NOMO-1 treated with dmso at 0.1 percent for 144 hours (cell line): ENCODE measurements at regions not wholly inside any gene's neighbourhood (a gene's known extent, or its start where the extent isn't known, plus 50 kb on each side); places are given as distances from the start of the nearest gene placed in this dataset.

ENCODE experiments used
- DNase-seq: peaks from one replicate; lab custom pipeline; 2025; ENCODE audit not compliant: unreplicated experiment; lab: John Stamatoyannopoulos, UW

- DNase-seq = no peak
These were observed 176.6 kb upstream of the GALNTL6 start for GRCh38 chr4:171636606-171637005.

- DNase-seq = no peak
These were observed 183.5 kb upstream of the GALNTL6 start for GRCh38 chr4:171629737-171630136.

DNA sequence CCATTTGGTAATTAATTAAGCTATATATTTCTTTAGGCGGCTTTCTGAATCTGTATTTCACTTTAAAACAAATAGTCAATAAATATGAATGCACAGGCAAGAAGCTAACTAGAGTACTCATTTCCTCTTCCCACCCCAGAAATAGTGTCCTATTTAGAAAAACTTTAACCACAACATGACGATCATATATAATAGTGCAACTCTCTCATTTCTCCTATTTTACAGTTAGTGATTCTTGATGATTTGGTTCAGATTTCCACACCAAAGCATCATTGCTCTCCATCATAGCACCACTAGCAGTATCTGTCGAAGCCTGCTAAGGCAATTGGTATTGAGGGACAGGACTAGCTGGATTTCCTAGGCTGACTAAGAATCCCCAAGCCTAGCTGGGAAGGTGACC, 184.0 kb upstream of the GALNTL6 start:
- DNase-seq = peak; percentile 12

GRCh38 chr4:171626554-171626953, 186.7 kb upstream of the GALNTL6 start:
- no peak for DNase-seq

DNA sequence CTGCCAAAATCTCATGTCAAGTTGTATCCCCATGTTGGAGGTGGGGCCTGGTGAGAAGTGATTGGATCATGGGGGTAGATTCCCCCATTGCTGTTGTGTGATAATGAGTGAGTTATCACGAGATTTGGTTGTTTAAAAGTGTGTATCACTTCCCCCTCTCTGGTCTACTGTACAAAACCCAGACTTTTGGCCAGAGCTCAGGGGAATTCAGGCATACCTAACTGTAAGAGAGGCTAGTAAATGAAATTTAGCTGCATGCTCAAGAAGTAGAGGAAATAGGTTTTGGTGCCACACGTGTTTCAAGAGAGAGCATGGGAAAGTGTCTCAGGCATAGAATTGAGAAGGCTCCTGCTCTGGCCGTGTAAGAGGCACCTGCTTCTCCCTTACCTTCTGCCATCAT, 190.5 kb upstream of the GALNTL6 start:
- DNase-seq = no peak

GRCh38 chr4:171621646-171622045, 191.6 kb upstream of the GALNTL6 start:
- DNase-seq = no peak

DNA sequence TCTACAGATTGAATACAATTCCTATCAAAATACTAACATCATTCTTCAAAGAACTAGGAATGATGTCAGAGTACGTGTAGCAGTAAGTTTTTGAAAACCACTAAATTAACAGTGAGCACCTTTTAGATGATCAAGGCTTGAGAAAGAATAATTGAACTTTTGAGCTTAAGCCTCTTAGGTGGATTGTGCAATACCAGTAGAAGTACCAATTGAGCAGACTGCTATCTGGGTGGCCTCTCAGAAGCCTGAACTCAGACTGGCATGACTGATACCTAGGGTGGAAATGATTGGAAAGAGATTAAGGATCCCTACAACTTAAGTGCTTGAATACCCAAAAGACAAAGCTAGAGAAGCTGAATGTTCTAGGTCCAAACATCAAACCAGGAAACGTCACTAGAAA, 200.3 kb upstream of the GALNTL6 start:
- DNase-seq = no peak

DNA sequence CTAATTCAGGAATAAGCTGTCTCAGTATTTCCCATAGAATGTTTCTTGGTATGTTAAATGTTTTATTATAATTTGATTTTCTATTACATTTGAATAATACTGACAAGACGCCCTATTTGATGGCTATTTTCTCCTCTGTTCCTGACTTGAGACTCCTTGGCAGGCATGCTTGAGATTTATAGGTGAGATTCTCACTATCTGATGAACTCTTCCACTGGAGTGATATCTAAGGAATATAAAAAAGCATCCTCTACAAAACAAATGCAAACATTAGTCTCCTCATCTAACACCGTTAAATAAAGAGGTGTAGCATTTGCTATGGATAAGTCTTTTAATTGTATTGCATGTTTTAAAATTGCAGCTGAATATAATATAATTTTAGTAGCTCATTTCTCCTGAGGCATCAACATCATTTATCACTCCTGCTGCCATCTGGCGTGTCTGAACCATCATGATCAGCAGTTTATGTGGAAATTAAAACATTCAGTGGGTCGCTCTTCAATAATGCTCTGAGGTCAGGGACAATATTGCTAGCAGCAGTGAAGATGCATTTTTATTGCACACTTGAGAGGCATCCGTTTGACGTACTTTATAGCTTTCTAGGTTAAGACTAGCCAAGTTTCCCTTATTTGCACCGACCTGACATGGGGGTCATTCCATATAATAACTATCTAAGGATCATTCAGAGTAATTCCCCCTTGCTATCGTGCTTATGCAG, 210.4 kb upstream of the GALNTL6 start:
- no peak for DNase-seq

DNA sequence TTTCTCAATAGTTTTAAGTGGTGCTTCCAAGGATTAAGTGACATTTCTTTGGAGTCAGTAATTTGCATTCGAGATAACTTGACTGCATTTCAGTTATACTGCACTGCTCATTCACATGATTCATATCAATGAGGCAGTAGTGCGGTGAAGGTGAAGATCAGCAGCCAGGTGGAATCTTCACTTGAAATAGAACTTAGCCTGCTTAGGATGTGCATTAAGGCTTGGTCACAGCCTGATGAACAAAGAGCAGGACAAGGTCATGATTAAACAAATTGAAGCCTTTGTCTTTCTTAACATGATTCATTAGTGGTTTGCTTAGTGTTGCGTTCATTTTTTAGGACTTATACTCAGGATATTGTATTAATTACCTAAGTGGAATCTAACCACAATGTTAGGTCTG, 212.1 kb upstream of the GALNTL6 start:
- DNase-seq = no peak

DNA sequence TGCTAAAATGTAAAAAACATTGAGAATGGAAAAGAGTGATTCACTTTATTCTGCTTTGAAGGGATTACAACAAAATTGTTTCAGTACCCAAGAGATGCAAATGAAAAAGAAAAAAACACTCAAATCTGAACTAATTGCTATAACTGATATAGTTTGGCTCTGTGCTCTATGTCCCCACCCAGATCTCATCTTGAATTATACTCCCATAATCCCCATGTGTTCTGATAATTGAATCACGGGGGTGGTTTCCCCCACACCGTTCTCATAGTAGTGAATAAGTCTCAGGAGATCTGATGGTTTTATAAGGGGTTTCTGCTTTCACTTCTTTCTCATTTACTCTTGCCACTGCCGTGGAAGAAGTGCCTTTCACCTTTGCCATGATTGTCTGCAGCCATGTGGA, 213.6 kb upstream of the GALNTL6 start:
- DNase-seq = no peak

DNA sequence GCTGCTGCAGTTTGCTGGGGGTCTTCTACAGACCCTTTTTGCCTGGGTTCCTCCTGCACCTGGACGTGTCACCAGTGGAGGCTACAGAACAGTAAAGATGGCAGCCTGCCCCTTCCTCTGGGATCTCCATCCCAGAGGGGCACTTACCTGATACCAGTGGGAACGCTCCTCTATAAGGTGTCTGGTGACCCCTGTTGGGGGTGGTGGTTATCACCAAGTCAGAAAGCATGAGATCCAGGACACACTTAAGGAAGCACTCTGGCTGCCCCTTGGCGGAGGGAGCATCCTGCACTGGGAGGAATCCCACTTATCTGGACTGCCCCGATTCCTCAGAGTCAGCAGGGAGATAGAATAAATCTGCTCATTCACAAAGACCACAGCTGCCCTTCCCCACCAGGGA, 218.9 kb upstream of the GALNTL6 start:
- DNase-seq = no peak

GRCh38 chr4:171590716-171591115, 222.5 kb upstream of the GALNTL6 start:
- DNase-seq = no peak

- DNase-seq = no peak
These were observed 224.4 kb upstream of the GALNTL6 start for GRCh38 chr4:171588764-171589163.

DNA sequence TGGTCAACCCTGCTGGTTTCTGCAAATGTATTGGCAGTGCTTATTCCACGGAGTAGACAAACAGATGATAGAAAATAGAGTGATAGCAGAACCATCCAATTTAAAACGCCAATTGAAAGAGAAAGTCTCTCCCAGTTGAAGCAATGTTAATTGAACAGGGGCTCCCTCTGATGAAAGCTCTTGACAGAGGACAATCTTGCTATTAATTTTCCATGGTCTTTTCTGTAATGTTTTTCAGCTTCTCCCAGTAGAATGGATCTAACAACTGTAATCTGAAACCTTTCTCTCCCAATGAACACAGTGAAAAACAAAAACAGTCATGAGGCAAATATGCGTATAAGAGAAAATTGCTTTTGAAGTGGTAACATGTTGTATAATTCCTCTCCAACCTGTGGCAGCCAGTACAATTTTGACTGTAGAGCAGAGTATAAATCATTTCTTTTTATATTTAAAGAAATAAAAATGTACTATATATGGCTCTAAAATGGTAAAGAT, 225.1 kb upstream of the GALNTL6 start:
- no peak for DNase-seq

DNA sequence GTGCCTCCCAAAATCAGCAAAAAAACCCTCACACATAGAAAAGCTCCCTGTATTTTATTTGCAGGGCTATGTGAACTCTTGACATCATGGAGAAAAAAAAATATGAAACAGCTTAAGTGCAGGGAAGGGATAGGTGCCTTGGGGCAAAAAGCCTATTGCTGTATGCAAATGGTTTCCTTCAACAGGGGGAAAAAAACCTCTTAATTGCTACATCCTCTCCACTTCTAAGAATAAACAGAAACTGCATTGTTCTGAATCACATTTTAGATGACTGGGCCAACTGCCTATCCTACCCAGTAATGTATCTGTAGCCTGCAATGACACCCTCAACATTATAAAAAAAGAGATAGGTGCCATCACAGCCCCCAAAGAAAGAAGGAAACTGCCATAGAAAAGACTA, 229.4 kb upstream of the GALNTL6 start:
- no peak for DNase-seq

- no peak for DNase-seq
These were observed 230.1 kb upstream of the GALNTL6 start for GRCh38 chr4:171582961-171583581.

DNA sequence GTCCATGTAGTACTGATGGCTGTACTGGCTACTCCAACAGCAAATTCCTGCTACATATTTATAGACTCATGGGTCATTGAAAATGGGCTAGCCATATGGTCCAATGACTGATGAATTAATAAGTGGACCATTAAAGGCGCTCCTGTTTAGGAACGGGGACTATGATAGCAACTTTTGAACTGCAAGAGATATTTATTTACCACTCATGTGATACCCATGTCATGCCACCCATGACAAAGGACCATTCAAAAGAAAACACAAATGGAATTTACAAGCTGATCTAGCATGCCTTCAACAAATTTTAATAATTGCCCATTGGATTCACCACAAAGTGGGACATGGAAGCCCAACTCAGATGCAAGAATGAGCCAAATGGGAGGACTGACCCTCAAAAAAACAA, 240.0 kb upstream of the GALNTL6 start:
- DNase-seq = no peak

DNA sequence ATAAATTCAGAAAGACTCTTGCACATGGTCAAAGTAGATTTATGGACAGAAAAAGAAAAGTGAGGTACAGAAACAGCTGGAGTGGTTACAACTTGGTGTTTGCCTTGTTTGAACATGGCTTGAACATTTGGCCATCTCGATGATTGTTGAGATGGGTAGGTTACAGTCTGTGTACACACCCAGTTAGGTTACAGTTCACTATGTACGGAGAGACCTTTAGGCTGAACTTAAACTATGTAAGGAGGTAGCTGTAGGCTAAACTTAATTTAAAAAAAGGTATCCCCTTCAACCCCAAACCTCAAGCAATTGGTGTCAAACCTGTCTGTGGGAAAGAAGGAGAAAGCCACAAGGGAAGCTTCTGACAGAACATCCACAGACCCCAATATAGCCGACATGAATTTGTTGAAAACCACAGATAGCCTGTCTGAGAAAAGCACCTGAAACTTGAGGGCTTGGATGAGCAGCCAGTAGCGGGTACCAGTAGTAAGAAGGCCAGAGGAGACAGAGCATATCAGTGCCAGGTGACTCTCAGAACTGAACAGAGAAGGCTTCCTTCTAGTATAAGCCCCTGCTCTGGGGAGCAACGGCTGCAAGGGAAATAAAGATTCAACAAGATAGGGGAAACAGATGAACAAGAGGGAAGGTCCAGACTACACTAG, 247.9 kb upstream of the GALNTL6 start:
- DNase-seq = no peak

DNA sequence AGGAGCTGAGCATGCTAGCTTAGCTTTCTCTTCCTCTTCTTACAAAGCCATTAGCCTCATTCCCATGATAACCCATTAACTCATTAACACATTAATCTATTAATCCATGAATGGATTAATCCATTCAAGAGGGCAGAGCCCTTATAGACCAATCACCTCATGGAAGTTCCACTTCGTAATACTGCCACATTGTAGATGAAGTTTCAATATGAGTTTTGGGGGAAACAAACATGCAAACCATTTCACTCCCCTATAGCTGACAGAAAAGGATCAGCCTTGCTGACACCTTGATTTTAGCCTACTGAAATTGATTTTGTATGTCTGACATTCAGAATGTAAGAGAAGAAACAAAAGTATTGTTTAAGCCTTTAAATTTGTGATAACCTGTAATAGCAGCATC, 251.8 kb upstream of the GALNTL6 start:
- DNase-seq = no peak

DNA sequence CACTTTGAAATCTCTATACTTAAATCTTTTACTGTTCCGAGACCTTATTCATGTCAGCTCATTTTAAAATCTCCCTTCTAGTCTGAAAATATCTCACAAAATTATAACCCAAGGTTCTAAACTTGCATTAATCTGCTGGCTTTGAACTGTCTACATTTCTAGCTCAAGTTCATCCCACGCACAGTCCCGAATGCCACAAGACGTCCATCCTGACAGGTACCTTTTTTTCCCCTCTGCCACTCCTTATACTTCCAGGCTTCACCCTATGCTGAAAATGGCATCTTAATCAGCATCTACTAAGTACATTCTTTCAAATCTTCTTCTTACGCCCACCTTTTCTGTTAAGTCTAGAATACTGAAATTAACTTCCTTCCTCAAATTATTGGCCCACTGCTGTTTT, 259.2 kb upstream of the GALNTL6 start:
- no peak for DNase-seq

DNA sequence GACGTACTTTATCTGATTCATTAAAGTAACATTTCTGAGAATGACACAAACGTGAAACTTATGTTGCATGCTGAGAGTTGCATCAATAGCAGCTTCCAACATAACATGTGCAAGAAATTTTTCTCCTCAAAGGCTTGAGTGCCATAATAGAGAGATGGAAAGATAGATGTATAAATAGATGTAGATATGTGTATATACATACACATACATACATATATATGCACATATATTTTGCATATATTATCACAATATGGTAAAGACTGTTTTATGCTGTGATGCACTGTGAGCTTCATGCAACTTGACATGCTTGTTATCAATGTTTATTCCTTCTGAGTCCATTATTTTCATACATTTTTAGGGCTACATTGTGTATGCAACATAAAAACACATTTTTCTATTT, 270.6 kb upstream of the GALNTL6 start:
- no peak for DNase-seq

DNA sequence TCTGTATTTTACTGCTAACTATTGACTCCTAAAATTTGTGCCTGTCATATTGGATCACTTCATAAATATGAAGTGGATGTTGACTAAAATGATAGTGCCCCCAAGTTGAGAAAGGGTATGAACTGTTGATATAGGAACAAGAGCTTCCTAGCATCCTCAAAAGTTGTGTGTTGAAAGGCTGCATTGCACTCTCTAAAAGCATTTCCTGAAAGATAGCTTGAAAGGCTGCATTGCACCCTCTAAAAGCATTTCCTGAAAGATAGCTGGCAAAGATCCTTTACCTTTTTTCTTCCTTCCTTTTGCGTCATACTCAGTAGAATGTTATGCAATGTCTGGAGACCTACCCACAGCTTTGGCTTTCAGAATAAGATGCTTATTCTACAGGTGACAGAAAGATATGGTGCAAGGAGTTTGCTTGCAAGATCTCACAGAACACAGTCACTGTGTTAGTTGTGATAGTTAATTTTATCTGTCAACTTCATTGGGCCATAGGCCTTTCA, 274.6 kb upstream of the GALNTL6 start:
- no peak for DNase-seq
